Stomach (tissue), 8 donors: ENCODE measurements at regions not wholly inside any gene's neighbourhood (a gene's known extent, or its start where the extent isn't known, plus 50 kb on each side); places are given as distances from the start of the nearest gene placed in this dataset.

Experiments
- DNase-seq, 2 donors: peaks; one replicate each; pipeline versions ENCODE4 v3.0.0 to v3.0.0-alpha.2; 2013 to 2019
- H3K27ac ChIP-seq, 5 donors: fragments of 200-600 bp in 4 of 5; sonication (generic) in 4 of 5; one replicate each; pipeline ENCODE4 v1.5.1; 2013 to 2019; ENCODE audit warnings: mild to moderate bottlenecking in 1 of 5, moderate library complexity in 1 of 5
- H3K27me3 ChIP-seq, 3 donors: fragments of 200-600 bp; sonication (generic); one replicate each; pipeline ENCODE4 v1.5.1; 2017 to 2019; ENCODE audit warnings: mixed run types in 1 of 3
- H3K36me3 ChIP-seq, 4 donors: fragments of 200-600 bp; sonication (generic); 1 replicate in 3 of 4; 2 replicates in 1 of 4; pipeline ENCODE4 v1.5.1; 2016 to 2019
- H3K4me1 ChIP-seq, 4 donors: fragments of 200-600 bp; sonication (generic); one replicate each; pipeline ENCODE4 v1.5.1; 2016 to 2019
- H3K4me3 ChIP-seq, 4 donors: fragments of 200-600 bp; sonication (generic) in 3 of 4; one replicate each; pipeline ENCODE4 v1.5.1; 2016 to 2019; ENCODE audit warnings: mild to moderate bottlenecking in 1 of 4
- H3K9me3 ChIP-seq, 4 donors: fragments of 200-600 bp; sonication (generic); one replicate each; pipeline ENCODE4 v1.5.1; 2016 to 2019
- CTCF ChIP-seq, 7 experiments: fragments of 450-650 bp in 4 of 7; fragments of 200-600 bp in 3 of 7; sonication (generic) in 3 of 7; IDR thresholded peaks; one replicate each; pipeline ENCODE4 v1.5.1; 2016 to 2019; ENCODE audit warnings: antibody characterized with exemption in 7 of 7, control low read depth in 2 of 7, mild to moderate bottlenecking in 1 of 7
- EP300 ChIP-seq: sonication (generic); formaldehyde crosslinking; IDR thresholded peaks from one replicate; pipeline ENCODE4 v1.6.1; 2017; ENCODE audit warnings: antibody characterized with exemption
- POLR2A ChIP-seq, 4 donors: fragments of 450-650 bp; IDR thresholded peaks; one replicate each; pipeline ENCODE4 v1.6.1; 2016; ENCODE audit warnings: antibody characterized with exemption in 4 of 4, control low read depth in 2 of 4, mild to moderate bottlenecking in 1 of 4, moderate library complexity in 1 of 4
- POLR2AphosphoS5 ChIP-seq, 3 donors: sonication (generic); formaldehyde crosslinking; IDR thresholded peaks; one replicate each; pipeline ENCODE4 v1.6.1; 2016; ENCODE audit warnings: antibody characterized with exemption in 3 of 3
- WGBS, 5 donors: extraction: QIAGEN DNeasy Blood & Tissue Kit in 3 of 5; methylation state at CpG; one replicate each; pipeline versions ENCODE4 v1.1.5 to v1.1.7; 2013 to 2018; 5-methylcytosine and 5-hydroxymethylcytosine counted together
- intact Hi-C: fragments of 100-400 bp; cut with DNase I; formaldehyde crosslinking; loops from one replicate; pipeline ENCODE4 v1.15.1; 2023; ENCODE audit warnings: low total_unique reads
- donor health status: healthy with polysubstance abuse.
- donor health status: Bipolar disorder and iron deficiency.
- donor health status: healthy.

GRCh38 chr12:132410849-132411248 lies 79.1 kb upstream of the FBRSL1 start:
- Histone ChIP-seq H3K27me3 (peaks cover 0 to 69% (median 32%) of the 10 kb centered on the region in 3 donors), H3K9me3 (no peaks in the 10 kb centered on the region), H3K4me3 (no peak overlapping the region), H3K36me3 (no peaks in the 10 kb centered on the region), H3K27ac (no peak overlapping the region), H3K4me1 (peaks cover 8 to 14% (median 13%) of the 10 kb centered on the region in 4 donors)
- intact Hi-C loops, result loop anchor here (10.0 kb wide), 1 partner anchor 114 kb away; no protein-coding TSS in a partner anchor
- DNase-seq, result no peak
- TF ChIP-seq CTCF (IDR thresholded peaks at IDR 0.05) (no peak), EP300 (no peak), POLR2AphosphoS5 (IDR thresholded peaks at IDR 0.05) (no peak), POLR2A (IDR thresholded peaks at IDR 0.05) (no peak)
- 78 to 88% (median 81%) methylated on average over 11 to 14 of the region's 14 CpGs for WGBS, 5 donors

- no peak for DNase-seq
- TF ChIP-seq POLR2AphosphoS5 (IDR thresholded peaks at IDR 0.05) (no peak), CTCF (IDR thresholded peaks at IDR 0.05) (no peak), POLR2A (IDR thresholded peaks at IDR 0.05) (no peak), EP300 (no peak)
- Histone ChIP-seq H3K27ac (no peak overlapping the region), H3K4me3 (no peak overlapping the region), H3K9me3 (no peaks in the 10 kb centered on the region), H3K27me3 (peaks cover 0 to 69% (median 30%) of the 10 kb centered on the region in 3 donors), H3K36me3 (no peaks in the 10 kb centered on the region), H3K4me1 (peaks cover 7 to 13% (median 10%) of the 10 kb centered on the region in 4 donors)
- 66 to 75% (median 71%) methylated on average over 13 to 18 of the region's 18 CpGs for WGBS, 5 donors
- intact Hi-C loops, result loop anchor here (10.0 kb wide), 1 partner anchor 115 kb away; no protein-coding TSS in a partner anchor
Measured at GRCh38 chr12:132410296-132410625, 79.7 kb upstream of the FBRSL1 start.

- no peak for DNase-seq
- no peak overlapping the region for H3K4me3 ChIP-seq
- TF ChIP-seq POLR2A (IDR thresholded peaks at IDR 0.05) (no peak), EP300 (no peak), POLR2AphosphoS5 (IDR thresholded peaks at IDR 0.05) (no peak)
- WGBS, 5 donors, result 84 to 89% (median 86%) methylated on average over 16 to 42 of the region's 42 CpGs
- peaks cover 0 to 69% (median 32%) of the 10 kb centered on the region in 3 donors for H3K27me3 ChIP-seq
- no peaks in the 10 kb centered on the region for H3K36me3 ChIP-seq
- intact Hi-C loops, result loop anchor here (10.0 kb wide), 1 partner anchor 115 kb away; no protein-coding TSS in a partner anchor
- peaks cover 1 to 8% (median 4%) of the 10 kb centered on the region in 4 donors for H3K4me1 ChIP-seq
- H3K27ac ChIP-seq, result no peak overlapping the region
- no peaks in the 10 kb centered on the region for H3K9me3 ChIP-seq
Measured at GRCh38 chr12:132409495-132410295, 80.3 kb upstream of the FBRSL1 start.

- no peak overlapping the region for H3K27ac ChIP-seq
- intact Hi-C loops, result no loop called here
- WGBS, 5 donors, result 68 to 79% (median 71%) methylated on average over 9 to 33 of the region's 33 CpGs
Measured at GRCh38 chr12:132408626-132409494, 79.5 kb upstream of the GALNT9 start.

More at GRCh38 chr12:132408626-132409494, 79.5 kb upstream of the GALNT9 start:
- H3K4me3 ChIP-seq, result no peak overlapping the region
- H3K27me3 ChIP-seq, result peaks cover 0 to 69% (median 27%) of the 10 kb centered on the region in 3 donors
- TF ChIP-seq POLR2A (IDR thresholded peaks at IDR 0.05) (no peak), EP300 (no peak), POLR2AphosphoS5 (IDR thresholded peaks at IDR 0.05) (no peak), CTCF (IDR thresholded peaks at IDR 0.05) (no peak)
- no peaks in the 10 kb centered on the region for H3K36me3 ChIP-seq
- no peaks in the 10 kb centered on the region for H3K9me3 ChIP-seq
- no peaks in the 10 kb centered on the region for H3K4me1 ChIP-seq
- no peak for DNase-seq
